Fibroblast of mammary gland (primary cell): ENCODE measurements at regions not wholly inside any gene's neighbourhood (a gene's known extent, or its start where the extent isn't known, plus 50 kb on each side); places are given as distances from the start of the nearest gene placed in this dataset.

Experiments used
- DNase-seq: peaks from one replicate; pipeline ENCODE4 v3.0.0-alpha.2; 2010; ENCODE audit warnings: low read depth
- H3K4me3 ChIP-seq: 2 replicates; pipeline ENCODE4 v1.5.1; 2011; ENCODE audit warnings: low read depth, mild to moderate bottlenecking, low read length, moderate library complexity; ENCODE audit not compliant: control insufficient read depth
- CTCF ChIP-seq: conservative IDR thresholded peaks from 2 replicates; pipeline ENCODE4 v1.5.1; 2011; ENCODE audit warnings: low read depth, low read length, inconsistent platforms; ENCODE audit not compliant: control insufficient read depth, insufficient read depth

GRCh38 chrX:148322906-148323305, 177.5 kb upstream of the AFF2 start:
- no peak for DNase-seq
- H3K4me3 ChIP-seq, result no peak overlapping the region
- no peak for TF ChIP-seq CTCF

GRCh38 chrX:148333989-148334388, 166.4 kb upstream of the AFF2 start:
- no peak for DNase-seq
- H3K4me3 ChIP-seq, result no peak overlapping the region
- TF ChIP-seq CTCF, result no peak

- no peak for DNase-seq
- TF ChIP-seq CTCF, result no peak
- H3K4me3 ChIP-seq, result no peak overlapping the region
Measured at GRCh38 chrX:148337873-148338272, 162.5 kb upstream of the AFF2 start.

- TF ChIP-seq CTCF, result no peak
- no peak for DNase-seq
- H3K4me3 ChIP-seq, result no peak overlapping the region
Measured at GRCh38 chrX:148354916-148355315, 145.5 kb upstream of the AFF2 start.

GRCh38 chrX:148361641-148362040, 138.8 kb upstream of the AFF2 start:
- H3K4me3 ChIP-seq, result no peak overlapping the region
- TF ChIP-seq CTCF, result no peak
- DNase-seq, result no peak

GRCh38 chrX:148363471-148364235, 136.8 kb upstream of the AFF2 start:
- H3K4me3 ChIP-seq, result no peak overlapping the region
- DNase-seq, result no peak
- no peak for TF ChIP-seq CTCF
